CD4-positive, alpha-beta T cell (primary cell): ENCODE measurements at regions not wholly inside any gene's neighbourhood (a gene's known extent, or its start where the extent isn't known, plus 50 kb on each side); places are given as distances from the start of the nearest gene placed in this dataset.

Source experiments
- ATAC-seq: fragments of 200-7000 bp; cut with Tn5 transposase; one replicate; pipeline ENCODE4 v1.10.0; 2022; ENCODE audit warnings: mild to moderate bottlenecking; ENCODE audit not compliant: poor library complexity
- CTCF ChIA-PET: fragments of 350-600 bp; sonication (Branson Sonifier 250); formaldehyde crosslinking; loops from one replicate; lab custom pipeline; 2021; ENCODE audit warnings: antibody characterized with exemption, inconsistent platforms; lab: Charles Lee
- POLR2A ChIA-PET: fragments of 350-600 bp; sonication (Branson Sonifier 250); formaldehyde crosslinking; loops from one replicate; lab custom pipeline; 2021; ENCODE audit warnings: antibody characterized with exemption, inconsistent platforms; lab: Charles Lee
- DNase-seq, 14 experiments: peaks; one replicate each; pipeline ENCODE4 v3.0.0-alpha.2; 2013 to 2020; ENCODE audit warnings: mixed read lengths in 2 of 14
- H3K27ac ChIP-seq, 2 donors: one replicate each; pipeline versions ENCODE4 v1.5.1 to v1.7.0; 2013; ENCODE audit warnings: low read length in 2 of 2, low read depth in 1 of 2, mild to moderate bottlenecking in 1 of 2
- H3K27me3 ChIP-seq, 2 experiments: 1 replicate in 1 of 2; 2 replicates in 1 of 2; pipeline versions ENCODE4 v1.6.1 to v1.7.0; 2013; ENCODE audit warnings: low read length in 2 of 2, control low read depth in 1 of 2, mild to moderate bottlenecking in 1 of 2, moderate library complexity in 1 of 2; ENCODE audit not compliant: insufficient read depth in 2 of 2, control insufficient read depth in 1 of 2
- H3K36me3 ChIP-seq: one replicate; pipeline ENCODE4 v1.6.1; 2013; ENCODE audit warnings: low read length, control low read depth; ENCODE audit not compliant: insufficient read depth
- H3K4me1 ChIP-seq: one replicate; pipeline ENCODE4 v1.6.1; 2013; ENCODE audit warnings: low read length, control low read depth; ENCODE audit not compliant: insufficient read depth
- H3K4me3 ChIP-seq: one replicate; pipeline ENCODE4 v1.5.1; 2013; ENCODE audit warnings: mild to moderate bottlenecking, low read length, moderate library complexity
- H3K9me3 ChIP-seq, 2 experiments: 1 replicate in 1 of 2; 2 replicates in 1 of 2; pipeline versions ENCODE4 v1.6.1 to v1.7.0; 2013; ENCODE audit warnings: low read length in 2 of 2, mild to moderate bottlenecking in 2 of 2, control low read depth in 1 of 2, moderate library complexity in 1 of 2; ENCODE audit not compliant: control insufficient read depth in 1 of 2, insufficient read depth in 1 of 2
- H3K27ac Mint-ChIP-seq: one replicate; pipeline ENCODE4 v1.8.0; 2020; ENCODE audit warnings: mixed read lengths
- H3K27me3 Mint-ChIP-seq: one replicate; pipeline ENCODE4 v1.8.0; 2021; ENCODE audit warnings: mixed read lengths
- H3K36me3 Mint-ChIP-seq: one replicate; pipeline ENCODE4 v1.8.0; 2021; ENCODE audit warnings: low read depth, mixed read lengths
- H3K4me1 Mint-ChIP-seq: one replicate; pipeline ENCODE4 v1.8.0; 2021; ENCODE audit warnings: low read depth, mixed read lengths
- H3K4me3 Mint-ChIP-seq: one replicate; pipeline ENCODE4 v1.8.0; 2020; ENCODE audit warnings: mild to moderate bottlenecking, mixed read lengths
- H3K9me3 Mint-ChIP-seq: one replicate; pipeline ENCODE4 v1.8.0; 2020; ENCODE audit warnings: mixed read lengths
- intact Hi-C, 2 experiments: fragments of 100-400 bp; cut with DNase I in 1 of 2; cut with micrococcal nuclease in 1 of 2; formaldehyde crosslinking; loops; one replicate each; pipeline versions ENCODE4 v1.15.1 to v1.9.0; 2023 to 2025; cut with DNase I, micrococcal nuclease
- TF ChIP-seq, protein P1 (sequence below): fragments of 200-600 bp; IDR thresholded peaks from one replicate; pipeline ENCODE4 v1.8.0; 2022; ENCODE audit warnings: antibody characterized with exemption, mild to moderate bottlenecking

DNA sequence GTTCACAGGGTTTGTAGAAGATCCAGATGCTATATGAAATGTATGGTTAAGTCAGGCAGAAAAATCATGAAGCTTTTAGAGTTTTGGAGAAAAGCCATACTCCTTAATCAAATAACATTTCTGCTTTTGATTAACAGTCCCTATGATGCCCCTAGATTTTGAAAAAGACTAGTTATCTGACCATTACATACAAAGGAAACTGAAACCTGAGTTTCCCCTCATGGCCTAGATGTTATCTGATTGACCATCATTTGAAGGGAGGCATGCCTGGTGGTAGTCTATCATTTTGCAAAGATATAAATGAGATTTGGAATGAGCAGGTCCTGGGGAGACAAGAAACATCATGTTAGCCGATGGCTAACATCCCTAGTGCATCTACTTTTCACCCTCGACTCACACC, 704.3 kb upstream of the FSHR start:
- Mint-ChIP-seq H3K36me3 (no peaks in the 10 kb centered on the region), H3K4me3 (no peak overlapping the region), H3K4me1 (no peaks in the 10 kb centered on the region), H3K9me3 (peaks cover 2% of the 10 kb centered on the region), H3K27ac (no peak overlapping the region), H3K27me3 (no peaks in the 10 kb centered on the region)
- Histone ChIP-seq H3K27ac (no peak overlapping the region), H3K36me3 (no peaks in the 10 kb centered on the region), H3K9me3 (peaks cover 0 to 5% of the 10 kb centered on the region in 2 experiments), H3K27me3 (no peaks in the 10 kb centered on the region), H3K4me1 (no peaks in the 10 kb centered on the region), H3K4me3 (no peak overlapping the region)
- TF ChIP-seq, protein P1, sequence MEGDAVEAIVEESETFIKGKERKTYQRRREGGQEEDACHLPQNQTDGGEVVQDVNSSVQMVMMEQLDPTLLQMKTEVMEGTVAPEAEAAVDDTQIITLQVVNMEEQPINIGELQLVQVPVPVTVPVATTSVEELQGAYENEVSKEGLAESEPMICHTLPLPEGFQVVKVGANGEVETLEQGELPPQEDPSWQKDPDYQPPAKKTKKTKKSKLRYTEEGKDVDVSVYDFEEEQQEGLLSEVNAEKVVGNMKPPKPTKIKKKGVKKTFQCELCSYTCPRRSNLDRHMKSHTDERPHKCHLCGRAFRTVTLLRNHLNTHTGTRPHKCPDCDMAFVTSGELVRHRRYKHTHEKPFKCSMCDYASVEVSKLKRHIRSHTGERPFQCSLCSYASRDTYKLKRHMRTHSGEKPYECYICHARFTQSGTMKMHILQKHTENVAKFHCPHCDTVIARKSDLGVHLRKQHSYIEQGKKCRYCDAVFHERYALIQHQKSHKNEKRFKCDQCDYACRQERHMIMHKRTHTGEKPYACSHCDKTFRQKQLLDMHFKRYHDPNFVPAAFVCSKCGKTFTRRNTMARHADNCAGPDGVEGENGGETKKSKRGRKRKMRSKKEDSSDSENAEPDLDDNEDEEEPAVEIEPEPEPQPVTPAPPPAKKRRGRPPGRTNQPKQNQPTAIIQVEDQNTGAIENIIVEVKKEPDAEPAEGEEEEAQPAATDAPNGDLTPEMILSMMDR: no peak
- intact Hi-C loops: no loop called here
- DNase-seq (no peak), ATAC-seq (no peak)
- ChIA-PET CTCF (no interaction called here), POLR2A (no interaction called here)

- no peak overlapping the region for H3K27ac Mint-ChIP-seq
- DNase-seq (no peak), ATAC-seq (no peak)
- ChIA-PET POLR2A (no interaction called here), CTCF (no interaction called here)
- Histone ChIP-seq H3K9me3 (peaks cover 0 to 5% of the 10 kb centered on the region in 2 experiments), H3K4me1 (no peaks in the 10 kb centered on the region), H3K4me3 (no peak overlapping the region), H3K27ac (no peak overlapping the region), H3K36me3 (no peaks in the 10 kb centered on the region), H3K27me3 (no peaks in the 10 kb centered on the region)
- TF ChIP-seq, protein P1: no peak
- no peaks in the 10 kb centered on the region for H3K4me1 Mint-ChIP-seq
- H3K4me3 Mint-ChIP-seq: no peak overlapping the region
- no peaks in the 10 kb centered on the region for H3K27me3 Mint-ChIP-seq
- intact Hi-C loops: no loop called here
- peaks cover 2% of the 10 kb centered on the region for H3K9me3 Mint-ChIP-seq
- H3K36me3 Mint-ChIP-seq: no peaks in the 10 kb centered on the region
Observed at GRCh38 chr2:49858113-49858490, 703.8 kb upstream of the FSHR start.

DNA sequence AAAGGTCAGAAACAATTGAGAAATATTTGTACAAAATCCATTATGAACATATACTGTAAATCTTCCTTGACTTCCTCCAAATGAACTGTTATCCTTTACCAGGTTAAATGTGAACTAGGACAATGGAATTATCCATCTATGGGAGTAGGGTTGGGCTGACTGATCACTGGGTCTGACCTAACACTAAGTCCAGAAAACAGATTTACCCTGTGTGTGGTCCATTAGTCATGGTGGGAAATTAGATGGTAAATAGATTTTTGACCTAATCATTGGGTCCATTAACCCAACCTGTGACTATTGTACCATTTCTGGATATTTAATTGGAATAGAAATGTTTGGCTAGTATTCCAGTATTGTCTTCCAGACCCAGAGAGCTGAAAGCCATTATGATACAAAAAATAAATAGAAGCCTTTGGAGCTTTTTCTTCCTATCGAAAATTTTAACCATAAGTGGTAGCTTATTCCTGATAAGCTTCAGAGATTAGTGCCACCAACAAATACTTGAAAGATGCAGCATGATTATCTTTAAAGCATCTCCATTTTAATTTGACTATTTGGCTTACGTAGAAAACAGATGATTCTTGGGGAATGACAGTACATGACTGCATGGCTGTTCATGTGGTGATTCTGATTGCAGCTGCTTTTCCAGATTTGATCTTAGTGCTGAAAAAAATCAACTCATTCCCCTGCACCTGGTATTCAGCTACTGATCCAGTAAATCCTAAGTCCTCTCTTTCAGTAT, 703.2 kb upstream of the FSHR start:
- Histone ChIP-seq H3K27me3 (no peaks in the 10 kb centered on the region), H3K4me1 (no peaks in the 10 kb centered on the region), H3K36me3 (no peaks in the 10 kb centered on the region), H3K9me3 (peaks cover 0 to 5% of the 10 kb centered on the region in 2 experiments), H3K27ac (no peak overlapping the region), H3K4me3 (no peak overlapping the region)
- no peak for ATAC-seq
- Mint-ChIP-seq H3K36me3 (no peaks in the 10 kb centered on the region), H3K9me3 (peaks cover 2% of the 10 kb centered on the region), H3K4me3 (no peak overlapping the region), H3K27ac (no peak overlapping the region), H3K27me3 (no peaks in the 10 kb centered on the region), H3K4me1 (no peaks in the 10 kb centered on the region)
- intact Hi-C loops: no loop called here
- ChIA-PET POLR2A (no interaction called here), CTCF (no interaction called here)
- no peak for DNase-seq
- TF ChIP-seq, protein P1: no peak
